Erythroblast (primary cell): ENCODE measurements at regions not wholly inside any gene's neighbourhood (a gene's known extent, or its start where the extent isn't known, plus 50 kb on each side); places are given as distances from the start of the nearest gene placed in this dataset.

Source experiments
- GATA1 ChIP-seq: IDR thresholded peaks from 2 replicates; pipeline ENCODE4 v1.6.1; 2011; ENCODE audit warnings: low read depth, mild to moderate bottlenecking, control low read depth, low read length, moderate library complexity
- POLR2A ChIP-seq: IDR thresholded peaks from 2 replicates; pipeline ENCODE4 v1.6.1; 2011; ENCODE audit warnings: mild to moderate bottlenecking, low read length

DNA sequence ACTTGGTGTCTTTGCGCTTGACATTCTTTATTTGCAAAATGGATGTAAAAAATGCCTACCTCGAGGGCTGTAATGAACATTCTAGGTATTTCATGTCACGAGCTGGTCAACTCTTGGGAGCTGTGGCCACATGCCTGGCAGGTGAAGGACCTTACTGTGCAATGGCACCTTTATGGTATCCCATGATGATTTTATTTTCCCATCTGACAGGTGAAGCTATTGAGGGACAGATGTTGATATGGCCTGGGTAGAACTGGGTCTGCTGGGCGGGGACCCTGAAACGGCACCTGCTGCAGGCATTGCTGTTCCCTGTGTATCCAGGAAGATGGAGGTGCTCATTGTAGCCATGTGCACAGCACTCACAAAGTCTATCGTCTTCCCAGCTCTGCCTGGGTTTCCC, 332.2 kb downstream of the TEX29 start:
- TF ChIP-seq POLR2A (no peak), GATA1 (no peak)
